Medulla oblongata (tissue), 1 donor: ENCODE measurements at regions not wholly inside any gene's neighbourhood (a gene's known extent, or its start where the extent isn't known, plus 50 kb on each side); places are given as distances from the start of the nearest gene placed in this dataset.
A peak's percentile ranks its signal among the peaks of the same experiment; 100 is the strongest.
"Not testable (repeated sequence)": the region's sequence is repeated elsewhere in the genome, so short reads cannot be mapped to it uniquely, and the experiment has no call there.

Source experiments
- DNase-seq: peaks from one replicate; pipeline ENCODE4 v3.0.0-alpha.2; 2015; ENCODE audit errors: extremely low spot score

- DNase-seq, result no peak
Measured at GRCh38 chr6:98033617-98034016, 750.6 kb upstream of the MMS22L start.

GRCh38 chr6:98036344-98036923, 753.4 kb upstream of the MMS22L start:
- DNase-seq, result no peak

GRCh38 chr6:98037571-98037970, 754.6 kb upstream of the MMS22L start:
- DNase-seq, result no peak

- no peak for DNase-seq
Measured at GRCh38 chr6:98039443-98039842, 756.4 kb upstream of the MMS22L start.

- DNase-seq, result peak; percentile 73
Measured at GRCh38 chr6:98039904-98040607, 757.0 kb upstream of the MMS22L start.

- DNase-seq, result no peak
Measured at GRCh38 chr6:98041056-98041455, 758.0 kb upstream of the MMS22L start.

GRCh38 chr6:98041921-98042320, 758.9 kb upstream of the MMS22L start:
- no peak for DNase-seq

GRCh38 chr6:98044151-98044561, 761.1 kb upstream of the MMS22L start:
- DNase-seq, result no peak

- no peak for DNase-seq
Measured at GRCh38 chr6:98044791-98045470, 761.9 kb upstream of the MMS22L start.

- no peak for DNase-seq
Measured at GRCh38 chr6:98047164-98047563, 764.1 kb upstream of the MMS22L start.

GRCh38 chr6:98047871-98048270, 764.9 kb upstream of the MMS22L start:
- no peak for DNase-seq

GRCh38 chr6:98054453-98054852, 771.4 kb upstream of the MMS22L start:
- DNase-seq, result no peak

- DNase-seq, result no peak
Measured at GRCh38 chr6:98056955-98057354, 773.9 kb upstream of the MMS22L start.

- DNase-seq, result no peak
Measured at GRCh38 chr6:98067375-98067774, 767.0 kb upstream of the POU3F2 start.

GRCh38 chr6:98088537-98088936, 745.8 kb upstream of the POU3F2 start:
- not testable (repeated sequence) for DNase-seq

GRCh38 chr6:98092331-98092730, 742.0 kb upstream of the POU3F2 start:
- DNase-seq, result no peak

GRCh38 chr6:98094696-98095095, 739.7 kb upstream of the POU3F2 start:
- no peak for DNase-seq

GRCh38 chr6:98107801-98108200, 726.6 kb upstream of the POU3F2 start:
- no peak for DNase-seq

- no peak for DNase-seq
Measured at GRCh38 chr6:98116455-98116854, 717.9 kb upstream of the POU3F2 start.

- no peak for DNase-seq
Measured at GRCh38 chr6:98117068-98117467, 717.3 kb upstream of the POU3F2 start.

- DNase-seq, result no peak
Measured at GRCh38 chr6:98118397-98119045, 715.9 kb upstream of the POU3F2 start.

GRCh38 chr6:98124171-98124570, 710.2 kb upstream of the POU3F2 start:
- DNase-seq, result no peak
